Esophagus squamous epithelium (tissue), 4 donors: ENCODE measurements at regions not wholly inside any gene's neighbourhood (a gene's known extent, or its start where the extent isn't known, plus 50 kb on each side); places are given as distances from the start of the nearest gene placed in this dataset.

Experiments used
- CTCF ChIP-seq, 6 experiments: fragments of 450-650 bp in 4 of 6; fragments of 200-600 bp in 2 of 6; sonication (generic) in 2 of 6; IDR thresholded peaks; one replicate each; pipeline ENCODE4 v1.5.1; 2016 to 2019; ENCODE audit warnings: antibody characterized with exemption in 6 of 6, mild to moderate bottlenecking in 4 of 6, moderate library complexity in 4 of 6
- POLR2A ChIP-seq, 4 donors: fragments of 450-650 bp; IDR thresholded peaks; one replicate each; pipeline ENCODE4 v1.6.1; 2017; ENCODE audit warnings: antibody characterized with exemption in 4 of 4, mild to moderate bottlenecking in 4 of 4, moderate library complexity in 3 of 4

- no peak for TF ChIP-seq POLR2A (IDR thresholded peaks at IDR 0.05)
- TF ChIP-seq CTCF (IDR thresholded peaks at IDR 0.05) = no peak
Measured at GRCh38 chr6:84317463-84317862, 90.0 kb upstream of the CEP162 start.
